ENCODE measurements at regions not wholly inside any gene's neighbourhood (a gene's known extent, or its start where the extent isn't known, plus 50 kb on each side); places are given as distances from the start of the nearest gene placed in this dataset.
A peak's percentile ranks its signal among the peaks of the same experiment; 100 is the strongest.

GRCh38 chr2:177090967-177091366, 121.6 kb upstream of the HNRNPA3 start:
- WGBS (ENCODE audit: missing lambda C conversion rate): 22% methylated on average over 5 of the region's 5 CpGs
- ChIA-PET POLR2A (no interaction called here), CTCF (interaction anchor here (0.6 kb wide), 1 partner anchor 35 kb away, joined by 3 read pairs; no protein-coding TSS in a partner anchor)
- H3K4me3 ChIP-seq: no peak overlapping the region
- no peak for ATAC-seq
- no peak for FAIRE-seq
- no peaks in the 10 kb centered on the region for H3K4me1 ChIP-seq
- TF ChIP-seq RCOR1 (IDR thresholded peaks at IDR 0.05; ENCODE audit: low read depth, low read length): no peak
- TF ChIP-seq JUN (IDR thresholded peaks at IDR 0.05): no peak
- TF ChIP-seq HOXA7 (CRISPR knock-in tag; IDR thresholded peaks at IDR 0.05): no peak
- no peak for TF ChIP-seq ELK1 (IDR thresholded peaks at IDR 0.05; ENCODE audit: low read depth, low read length)
- no peak for TF ChIP-seq ZC3H11A (IDR thresholded peaks at IDR 0.05)
- TF ChIP-seq SREBF2 (IDR thresholded peaks at IDR 0.05): no peak
- TF ChIP-seq MAX (IDR thresholded peaks at IDR 0.05): no peak
- TF ChIP-seq HDAC2 (IDR thresholded peaks at IDR 0.05): no peak
- TF ChIP-seq HES2 (IDR thresholded peaks at IDR 0.05): no peak
- no peak for TF ChIP-seq KDM5A (IDR thresholded peaks at IDR 0.05)
- no peak for TF ChIP-seq MAZ (IDR thresholded peaks at IDR 0.05; ENCODE audit: borderline replicate concordance, low read depth, low read length)
- no peak for TF ChIP-seq CBX8 (IDR thresholded peaks at IDR 0.05)
- TF ChIP-seq CTCF (IDR thresholded peaks at IDR 0.05): no peak
- no peak for TF ChIP-seq BHLHE40 (IDR thresholded peaks at IDR 0.05; ENCODE audit: low read depth, low read length)
- TF ChIP-seq ZSCAN20 (CRISPR knock-in tag; IDR thresholded peaks at IDR 0.05): no peak
- no peak for TF ChIP-seq FOXS1 (CRISPR knock-in tag; IDR thresholded peaks at IDR 0.05)
- no peak overlapping the region for H3K27ac ChIP-seq
- H3K9me3 ChIP-seq: no peaks in the 10 kb centered on the region
- no peak for DNase-seq (ENCODE audit: low read depth in 1 of 2, low spot score in 1 of 2)
- no peak overlapping the region for H3K4me2 ChIP-seq

GRCh38 chr2:177093371-177093770, 119.2 kb upstream of the HNRNPA3 start:
- no peak for DNase-seq (ENCODE audit: low read depth in 1 of 2, low spot score in 1 of 2)
- ChIA-PET POLR2A (no interaction called here), CTCF (interaction anchor here (1.2 kb wide), 1 partner anchor 56 kb away, joined by 3 read pairs; no protein-coding TSS in a partner anchor)
- H3K9me3 ChIP-seq: no peaks in the 10 kb centered on the region
- TF ChIP-seq FOSL2 (IDR thresholded peaks at IDR 0.05) (no peak), FOSL2 (CRISPR knock-in tag; IDR thresholded peaks at IDR 0.05) (peak; percentile 21; the same call in 1 of the 2 replicates), CHD2 (IDR thresholded peaks at IDR 0.05; ENCODE audit: low read length, partially characterized antibody) (no peak), ZFP36 (IDR thresholded peaks at IDR 0.05; ENCODE audit: borderline replicate concordance, partially characterized antibody) (no peak), CBX2 (IDR thresholded peaks at IDR 0.05; ENCODE audit: borderline replicate concordance, low read depth) (no peak)
- no peak overlapping the region for H3K27ac ChIP-seq
- no peak overlapping the region for H3K4me2 ChIP-seq
- WGBS (ENCODE audit: missing lambda C conversion rate): 57% methylated on average over 4 of the region's 4 CpGs
- no peak overlapping the region for H3K4me3 ChIP-seq
- no peak for FAIRE-seq
- H3K4me1 ChIP-seq: no peaks in the 10 kb centered on the region
- no peak for ATAC-seq

GRCh38 chr2:177098001-177098613, 114.5 kb upstream of the HNRNPA3 start:
- DNase-seq (ENCODE audit: low read depth in 1 of 2, low spot score in 1 of 2): no peak
- TF ChIP-seq CBX2 (IDR thresholded peaks at IDR 0.05; ENCODE audit: borderline replicate concordance, low read depth): no peak
- TF ChIP-seq BCL3 (IDR thresholded peaks at IDR 0.05): no peak
- no peak for TF ChIP-seq HMGXB4 (CRISPR knock-in tag; IDR thresholded peaks at IDR 0.05; ENCODE audit: borderline replicate concordance)
- TF ChIP-seq SREBF2 (IDR thresholded peaks at IDR 0.05): no peak
- Histone ChIP-seq H3K4me2 (no peak overlapping the region), H3K4me1 (no peaks in the 10 kb centered on the region), H3K27ac (no peak overlapping the region), H3K4me3 (no peak overlapping the region), H3K9me3 (peaks cover 3% of the 10 kb centered on the region; the same call in 1 of the 3 replicates)
- FAIRE-seq: no peak
- no peak for ATAC-seq
- POLR2A ChIA-PET: no interaction called here
- CTCF ChIA-PET: interaction anchor here (1.1 kb wide), 1 partner anchor 14 kb away, joined by 3 read pairs; no protein-coding TSS in a partner anchor
- WGBS (ENCODE audit: missing lambda C conversion rate): 2% methylated on average over 3 of the region's 3 CpGs

Measured in A549 (cell line).